DMS53 treated with DMSO at 0.1 percent for 48 hours (cell line): ENCODE measurements at regions not wholly inside any gene's neighbourhood (a gene's known extent, or its start where the extent isn't known, plus 50 kb on each side); places are given as distances from the start of the nearest gene placed in this dataset.
A peak's percentile ranks its signal among the peaks of the same experiment; 100 is the strongest.

Experiments
- DNase-seq: peaks from one replicate; lab custom pipeline; 2025; ENCODE audit not compliant: unreplicated experiment; lab: John Stamatoyannopoulos, UW

GRCh38 chr6:56771189-56771588 is 128.5 kb upstream of the DST start:
- no peak for DNase-seq

DNA sequence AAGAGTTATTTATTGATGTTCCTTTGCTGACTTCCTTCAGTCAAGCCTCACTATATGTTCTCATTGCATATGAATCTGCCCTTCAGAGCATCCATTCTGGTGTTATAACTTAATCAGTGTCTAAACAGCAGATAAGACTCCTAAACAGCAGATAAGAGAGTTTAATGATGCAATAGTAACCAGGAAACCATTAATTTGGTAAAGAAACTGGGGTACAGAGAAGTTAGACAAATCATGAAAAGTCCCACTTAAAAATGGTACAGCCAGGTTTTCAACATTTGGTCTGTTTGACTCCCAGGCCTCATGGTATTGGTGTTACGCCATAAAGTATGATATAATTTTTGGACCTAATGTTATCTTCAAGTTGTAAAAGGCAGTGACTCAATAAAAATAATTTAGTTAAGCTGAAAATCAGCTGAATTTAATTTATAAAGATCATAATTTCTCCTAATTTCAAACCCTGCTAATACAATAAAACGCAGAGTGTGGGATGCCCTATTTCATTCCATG is 127.4 kb upstream of the DST start:
- DNase-seq = no peak

- no peak for DNase-seq
Observed at GRCh38 chr6:56767892-56768531, 125.3 kb upstream of the DST start.

- no peak for DNase-seq
Observed at GRCh38 chr6:56767435-56767834, 124.7 kb upstream of the DST start.

GRCh38 chr6:56766806-56767178 is 124.1 kb upstream of the DST start:
- no peak for DNase-seq

DNA sequence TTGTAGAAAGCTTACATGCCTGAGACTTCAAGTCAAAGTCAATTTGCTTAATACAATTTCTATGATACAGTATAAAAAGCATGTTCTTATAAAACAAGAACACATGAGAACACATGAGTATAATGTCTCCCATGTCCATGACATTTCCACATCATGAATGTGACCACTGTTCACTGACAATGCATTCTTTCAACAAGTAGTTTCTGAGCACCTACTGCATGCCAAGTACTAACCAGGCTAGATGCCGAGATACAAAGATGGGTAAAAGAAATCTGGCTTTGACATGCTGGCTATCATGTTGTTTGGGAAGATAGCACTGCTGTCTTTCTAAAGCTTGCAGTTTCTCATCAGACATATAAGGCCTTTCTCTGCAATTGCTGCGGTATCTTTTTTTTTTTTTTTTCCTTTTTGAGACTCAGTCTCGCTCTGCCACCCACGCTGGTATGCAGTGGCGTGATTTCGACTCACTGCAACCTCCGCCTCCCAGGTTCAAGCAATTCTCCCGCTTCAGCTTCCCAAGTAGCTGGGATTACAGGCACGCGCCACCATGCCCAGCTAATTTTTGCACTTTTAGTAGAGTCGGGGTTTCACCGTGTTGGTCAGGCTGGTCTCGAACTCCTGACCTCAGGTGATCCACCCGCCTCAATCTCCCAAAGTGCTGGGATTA is 123.6 kb upstream of the DST start:
- no peak for DNase-seq

GRCh38 chr6:56765494-56765893 is 122.8 kb upstream of the DST start:
- no peak for DNase-seq

DNA sequence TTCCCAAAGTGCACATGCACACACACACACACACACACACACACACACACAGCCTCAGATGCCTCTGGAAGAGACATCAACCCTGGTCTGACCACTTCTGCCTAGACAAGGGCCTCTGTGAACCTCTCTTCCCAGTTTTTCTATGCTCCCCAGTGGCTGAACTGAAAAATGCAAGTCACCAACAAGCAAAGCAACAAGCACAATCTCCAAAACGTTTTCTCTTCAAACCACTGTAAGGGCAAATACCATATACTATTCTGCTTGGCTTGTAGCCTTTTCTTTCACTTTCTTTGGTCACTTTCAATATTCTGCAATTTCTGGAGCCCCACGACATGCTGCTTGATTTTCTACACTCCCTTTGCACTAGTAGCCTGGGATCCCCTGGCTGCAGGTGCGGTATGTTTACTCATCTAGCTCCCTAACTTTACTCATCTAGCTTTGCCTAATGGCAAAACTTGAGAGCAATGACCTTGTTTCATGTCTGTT is 121.4 kb upstream of the DST start:
- DNase-seq = peak; percentile 58

- no peak for DNase-seq
Observed at GRCh38 chr6:56761651-56762050, 119.0 kb upstream of the DST start.

- DNase-seq = no peak
Observed at GRCh38 chr6:56760842-56761241, 118.2 kb upstream of the DST start.

DNA sequence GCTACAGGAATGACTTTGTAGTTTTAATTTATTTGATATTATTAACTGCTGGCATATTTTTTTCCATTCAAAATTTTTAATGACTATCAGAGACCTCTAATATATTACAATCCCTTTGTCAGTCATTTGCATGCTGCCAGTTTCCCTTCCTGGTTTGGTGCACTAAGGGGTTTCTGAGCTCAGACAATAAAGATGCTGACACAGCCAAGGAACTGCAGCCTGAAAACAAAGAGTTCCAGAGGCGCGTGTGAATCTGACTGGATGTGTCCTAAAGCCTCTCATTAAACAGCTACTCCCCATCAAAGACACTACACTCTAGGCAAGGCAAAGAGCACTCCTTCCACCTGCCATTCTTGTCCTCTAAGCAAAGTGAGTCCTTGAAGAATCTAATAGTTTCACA is 116.8 kb upstream of the DST start:
- no peak for DNase-seq

GRCh38 chr6:56758553-56758952 is 115.9 kb upstream of the DST start:
- DNase-seq = no peak

DNA sequence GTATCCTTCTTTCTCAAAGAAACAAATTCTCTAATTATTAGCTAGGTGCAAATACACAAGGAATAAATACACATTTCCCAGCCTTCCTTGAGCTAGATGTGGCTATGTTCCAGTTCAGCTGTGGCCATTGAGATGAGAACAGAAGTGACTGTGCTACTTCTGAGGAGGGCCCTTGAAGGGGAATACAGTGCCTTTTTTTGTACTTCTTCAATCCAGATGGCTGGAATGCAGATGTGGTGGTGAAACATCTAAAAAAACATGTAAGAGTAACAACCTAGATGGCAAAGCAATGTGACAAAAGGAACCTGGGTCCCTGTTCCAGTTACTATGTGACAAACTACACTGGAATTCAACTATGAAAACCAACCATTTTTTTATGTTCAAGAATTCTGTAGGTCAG is 115.4 kb upstream of the DST start:
- no peak for DNase-seq

DNA sequence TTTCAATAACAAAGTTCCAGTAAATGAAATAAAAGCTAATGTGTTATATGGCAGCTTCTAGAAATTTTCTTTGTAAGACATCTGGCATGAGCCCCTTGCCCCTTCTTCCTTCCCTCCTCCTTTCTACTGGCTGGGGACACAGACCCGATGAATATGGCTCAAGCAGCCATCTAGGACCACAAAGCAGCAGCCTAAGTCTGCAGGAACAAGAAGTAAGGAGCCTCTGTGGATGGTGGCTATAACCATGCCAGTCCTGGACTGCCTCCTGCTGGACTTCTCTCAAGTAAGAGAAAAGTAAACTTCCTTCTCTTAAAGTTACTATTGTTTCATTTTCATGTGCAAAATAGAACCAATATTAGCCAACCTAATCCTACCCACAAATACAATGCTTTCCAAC is 114.9 kb upstream of the DST start:
- DNase-seq = peak; percentile 34

DNA sequence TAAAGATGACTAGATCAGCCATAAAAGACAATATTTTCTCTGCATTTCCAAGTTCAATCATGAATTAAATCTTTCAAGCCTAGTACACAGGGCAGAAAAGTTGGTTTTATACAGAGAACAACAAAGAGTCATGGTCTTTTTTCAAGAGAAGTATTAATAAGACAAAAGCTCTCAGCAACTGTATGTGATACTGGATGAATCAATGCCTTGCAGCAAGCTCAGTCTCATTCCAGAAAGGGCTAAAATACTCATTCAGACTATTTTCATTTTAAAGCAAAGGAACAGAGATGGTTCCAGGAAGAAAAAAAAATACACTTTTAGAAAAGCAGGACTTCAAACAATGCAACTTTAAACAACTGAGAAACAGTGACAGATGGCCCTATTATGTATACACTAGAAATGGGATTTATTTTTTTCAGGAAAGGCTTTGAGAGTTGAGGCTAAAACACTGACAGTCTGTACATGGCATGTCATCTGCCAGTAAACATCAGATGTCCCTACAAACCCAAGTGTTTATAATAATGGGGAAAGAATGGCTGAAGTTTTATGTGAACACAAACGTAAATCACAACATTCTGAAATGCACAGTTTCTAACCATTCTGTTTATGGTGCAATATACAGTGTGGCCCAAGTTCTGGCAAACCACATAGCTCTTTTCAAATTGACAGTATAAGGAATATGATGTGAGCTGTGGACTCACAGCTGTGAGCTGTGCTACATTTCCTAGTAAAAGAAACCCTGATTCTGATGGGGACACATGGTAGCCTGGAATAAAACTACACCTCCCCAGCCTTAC is 114.3 kb upstream of the DST start:
- no peak for DNase-seq

- DNase-seq = no peak
Observed at GRCh38 chr6:56756219-56756789, 113.6 kb upstream of the DST start.

GRCh38 chr6:56755040-56755439 is 112.4 kb upstream of the DST start:
- DNase-seq = no peak

DNA sequence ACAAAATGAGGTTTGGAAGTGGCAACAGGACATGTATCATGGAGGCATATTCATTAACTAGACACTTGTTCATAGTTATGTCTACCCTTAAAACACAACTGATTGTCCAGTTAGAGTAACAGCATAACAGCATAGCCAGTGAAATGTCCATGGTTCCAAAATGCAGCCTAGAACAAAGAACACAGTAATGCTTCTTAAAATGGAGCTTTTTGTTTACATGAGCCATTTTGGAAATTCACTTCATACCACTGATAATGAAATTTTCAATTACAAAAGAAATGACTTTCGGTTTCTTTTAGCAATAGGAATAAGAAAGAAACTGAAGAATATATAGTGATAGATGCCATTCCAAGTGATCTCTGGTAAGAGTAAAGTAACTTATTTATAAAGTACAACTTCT is 111.1 kb upstream of the DST start:
- no peak for DNase-seq

GRCh38 chr6:56752534-56752933 is 109.8 kb upstream of the DST start:
- DNase-seq = no peak

GRCh38 chr6:56752009-56752408 is 109.3 kb upstream of the DST start:
- DNase-seq = no peak

- DNase-seq = no peak
Observed at GRCh38 chr6:56751604-56752003, 108.9 kb upstream of the DST start.

DNA sequence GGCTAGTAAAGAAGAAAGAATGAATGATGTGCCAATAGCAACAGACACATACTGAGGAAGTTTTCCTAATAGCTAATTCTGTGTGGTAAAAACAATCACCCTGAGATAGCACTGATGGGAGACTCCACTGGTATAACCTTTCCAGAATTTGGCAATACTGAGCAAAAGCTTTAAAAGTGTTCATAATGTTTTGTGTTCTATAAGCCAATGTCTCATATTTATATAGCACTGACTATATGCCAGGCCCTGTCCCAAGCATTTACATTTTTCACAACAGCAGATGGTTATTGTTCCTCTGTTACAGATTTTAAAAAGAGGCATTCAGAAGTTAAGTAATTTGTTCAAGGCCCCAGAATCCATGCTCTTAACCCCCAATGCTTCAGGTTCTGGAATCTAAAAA is 108.0 kb upstream of the DST start:
- no peak for DNase-seq
